Activated naive CD8-positive, alpha-beta T cell treated with anti-CD3 and anti-CD28 coated beads, Interleukin-2, amount 10 ng/mL, durations not matched to agents 7 days and 5 days (primary cell): ENCODE measurements at regions not wholly inside any gene's neighbourhood (a gene's known extent, or its start where the extent isn't known, plus 50 kb on each side); places are given as distances from the start of the nearest gene placed in this dataset.
"Not testable (repeated sequence)": the region's sequence is repeated elsewhere in the genome, so short reads cannot be mapped to it uniquely, and the experiment has no call there.

Source experiments
- ATAC-seq: fragments of 150-1000 bp; cut with Tn5 transposase; one replicate; pipeline ENCODE4 v1.10.0; 2021; ENCODE audit warnings: low read depth, moderate library complexity
- POLR2A ChIA-PET: fragments of 350-600 bp; sonication (Branson Sonifier 250); formaldehyde crosslinking; loops from one replicate; lab custom pipeline; 2021; ENCODE audit warnings: antibody characterized with exemption; lab: Charles Lee
- DNase-seq: peaks from one replicate; pipeline ENCODE4 v3.0.0; 2021
- H3K27ac Mint-ChIP-seq: one replicate; pipeline ENCODE4 v1.8.0; 2022; ENCODE audit warnings: mild to moderate bottlenecking, mixed read lengths
- H3K27me3 Mint-ChIP-seq: one replicate; pipeline ENCODE4 v1.8.0; 2022; ENCODE audit warnings: mild to moderate bottlenecking, moderate library complexity, mixed read lengths
- H3K36me3 Mint-ChIP-seq: one replicate; pipeline ENCODE4 v1.8.0; 2021; ENCODE audit warnings: mild to moderate bottlenecking, mixed read lengths
- H3K4me1 Mint-ChIP-seq: one replicate; pipeline ENCODE4 v1.8.0; 2021; ENCODE audit warnings: mixed read lengths
- H3K4me3 Mint-ChIP-seq: one replicate; pipeline ENCODE4 v1.8.0; 2022; ENCODE audit warnings: mild to moderate bottlenecking, moderate library complexity, mixed read lengths
- H3K9me3 Mint-ChIP-seq: one replicate; pipeline ENCODE4 v1.8.0; 2021; ENCODE audit warnings: mixed read lengths

DNA sequence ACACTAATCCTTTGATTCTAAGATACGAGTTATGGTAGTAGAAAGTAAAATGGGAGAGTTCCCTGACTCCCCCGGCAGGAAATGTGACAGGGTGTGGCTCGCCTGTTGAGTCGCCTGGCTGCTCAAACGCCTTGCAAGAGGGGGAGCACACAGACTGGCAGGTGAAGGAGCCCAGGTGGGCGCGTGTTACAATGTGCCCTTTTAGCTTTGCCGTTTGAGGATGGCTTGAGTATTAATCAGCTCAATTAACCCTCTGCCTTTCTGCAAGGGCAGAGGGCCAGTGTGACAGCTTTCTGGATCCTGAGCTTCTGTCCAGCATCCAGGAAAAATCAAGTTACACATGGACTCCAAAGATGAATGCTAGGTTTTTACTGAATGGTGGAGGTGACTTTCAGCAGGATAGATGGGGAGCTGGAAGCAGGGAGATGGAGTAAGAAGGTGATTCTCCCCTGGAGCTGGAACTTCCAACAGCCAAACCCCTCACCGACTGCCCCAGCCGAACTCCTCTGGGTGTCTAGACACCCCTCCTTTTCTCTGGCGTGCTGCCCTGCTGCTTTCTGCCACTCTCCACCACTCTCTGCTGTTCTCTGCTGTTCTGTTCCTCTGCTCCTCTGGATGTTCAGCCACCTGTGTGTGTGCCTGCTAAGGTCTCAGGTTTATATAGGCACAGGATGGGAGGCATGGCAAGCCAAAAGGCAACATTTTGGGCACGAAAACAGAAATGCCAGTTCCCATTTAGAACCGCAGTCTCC is 548.8 kb upstream of the KCND2 start:
- Mint-ChIP-seq H3K27me3 (no peaks in the 10 kb centered on the region), H3K9me3 (peaks cover 4% of the 10 kb centered on the region), H3K4me3 (no peak overlapping the region), H3K4me1 (no peaks in the 10 kb centered on the region), H3K36me3 (no peaks in the 10 kb centered on the region), H3K27ac (no peak overlapping the region)
- ATAC-seq = no peak
- POLR2A ChIA-PET = no interaction called here
- DNase-seq = no peak

DNA sequence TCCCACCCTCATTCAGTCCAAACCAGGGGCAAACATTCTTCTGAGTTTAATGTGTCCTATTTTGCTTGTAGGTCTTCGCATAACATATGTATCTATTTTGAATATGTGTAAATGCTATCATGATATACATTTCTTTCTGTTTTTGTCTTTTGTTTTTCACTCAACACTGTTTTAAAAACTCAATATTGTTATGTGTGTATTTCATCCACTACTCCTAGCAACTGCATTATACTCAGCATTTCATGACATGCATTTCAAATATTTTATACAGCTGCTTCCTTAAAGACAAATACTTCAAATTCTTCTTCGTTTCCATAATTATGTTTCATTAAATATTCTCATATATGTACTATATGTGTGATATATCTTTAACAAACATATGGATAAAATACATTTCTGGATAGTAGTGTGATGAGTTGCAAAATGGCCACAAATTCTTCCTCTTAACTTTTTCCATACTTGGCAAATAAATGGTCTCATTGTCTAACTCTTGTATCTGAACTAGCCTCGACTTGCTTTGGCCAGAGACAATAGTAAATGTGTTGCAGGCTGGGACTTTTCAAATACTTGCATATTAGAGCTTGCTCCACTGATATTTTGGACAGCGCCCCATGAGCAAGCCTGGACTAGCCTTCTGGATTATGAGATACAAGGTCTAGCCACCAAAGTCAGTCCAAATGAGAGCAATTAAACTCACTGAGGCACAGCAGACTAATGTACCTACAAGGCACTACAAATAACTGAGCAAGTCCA is 539.7 kb upstream of the KCND2 start:
- POLR2A ChIA-PET = no interaction called here
- ATAC-seq (no peak), DNase-seq (no peak)
- Mint-ChIP-seq H3K4me1 (no peaks in the 10 kb centered on the region), H3K36me3 (no peaks in the 10 kb centered on the region), H3K27me3 (no peaks in the 10 kb centered on the region), H3K27ac (no peak overlapping the region), H3K9me3 (no peaks in the 10 kb centered on the region), H3K4me3 (no peak overlapping the region)

DNA sequence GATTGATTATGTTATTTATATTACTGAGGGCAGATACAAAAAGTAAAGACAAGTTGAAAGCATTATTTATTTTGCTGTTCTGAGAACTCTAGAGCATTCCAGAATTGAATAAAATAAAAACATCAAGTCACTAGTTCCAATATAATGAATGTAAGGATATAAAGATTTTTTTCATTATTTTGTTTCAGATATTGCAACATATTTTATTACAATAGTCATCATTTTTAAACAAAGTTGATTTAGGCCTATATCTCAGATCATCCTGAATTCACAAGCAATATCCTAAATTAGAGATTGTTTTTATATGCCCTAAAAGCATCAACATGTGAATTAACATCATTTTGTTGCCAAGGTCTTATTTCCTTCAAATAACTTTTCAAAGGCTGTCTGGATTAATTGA is 535.6 kb upstream of the KCND2 start:
- DNase-seq (no peak), ATAC-seq (no peak)
- Mint-ChIP-seq H3K36me3 (no peaks in the 10 kb centered on the region), H3K4me1 (no peaks in the 10 kb centered on the region), H3K27me3 (no peaks in the 10 kb centered on the region), H3K27ac (no peak overlapping the region), H3K4me3 (no peak overlapping the region), H3K9me3 (no peaks in the 10 kb centered on the region)
- POLR2A ChIA-PET = no interaction called here

DNA sequence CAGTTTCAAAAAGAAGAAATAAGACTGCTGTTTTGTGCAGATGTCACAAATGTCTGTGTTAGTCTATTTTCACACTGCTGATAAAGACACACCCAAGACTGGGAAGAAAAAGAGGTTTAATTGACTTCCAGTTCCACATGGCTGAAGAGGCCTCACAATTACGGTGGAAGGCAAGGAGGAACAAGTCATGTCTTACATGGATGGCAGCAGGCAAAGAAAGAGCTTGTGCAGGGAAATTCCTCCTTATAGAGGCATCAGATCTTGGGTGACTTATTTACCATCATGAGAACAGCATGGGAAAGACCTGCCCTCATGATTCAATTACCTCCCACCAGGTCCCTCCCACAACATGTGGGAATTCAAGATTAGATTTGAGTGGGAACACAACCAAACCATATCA is 527.7 kb upstream of the KCND2 start:
- H3K4me1 Mint-ChIP-seq, H3K9me3 Mint-ChIP-seq, POLR2A ChIA-PET, ATAC-seq, H3K36me3 Mint-ChIP-seq, H3K4me3 Mint-ChIP-seq, H3K27ac Mint-ChIP-seq, DNase-seq, H3K27me3 Mint-ChIP-seq: not testable (repeated sequence)

DNA sequence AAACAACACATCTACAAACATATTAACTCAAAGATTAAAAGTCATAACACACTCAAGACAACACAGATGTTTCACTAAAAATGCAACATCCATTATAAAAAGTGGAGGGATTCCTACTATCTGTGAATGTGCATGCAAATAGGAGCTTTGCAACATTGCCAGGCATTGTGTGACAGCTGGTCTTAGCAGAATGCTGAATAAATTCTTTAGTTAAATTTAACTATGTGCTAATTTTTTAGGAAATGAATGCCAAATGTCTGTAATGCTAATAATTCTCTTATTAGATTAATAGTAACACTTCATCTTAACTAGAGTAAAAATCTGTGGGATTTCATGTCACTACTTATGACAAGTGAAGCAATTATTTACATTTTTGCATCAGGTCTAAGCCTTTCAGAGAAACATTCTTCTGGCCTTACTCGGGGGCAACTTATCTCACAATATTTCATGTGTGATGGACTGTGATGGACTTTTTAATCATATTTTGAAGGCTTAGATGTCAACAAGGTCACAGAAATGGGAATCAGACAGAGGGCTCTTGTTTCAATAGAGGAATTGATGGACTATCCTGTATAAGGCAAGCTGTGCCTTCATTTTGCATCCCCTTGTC is 524.6 kb upstream of the KCND2 start:
- H3K4me3 Mint-ChIP-seq = no peak overlapping the region
- H3K27ac Mint-ChIP-seq = no peak overlapping the region
- ATAC-seq = no peak
- H3K36me3 Mint-ChIP-seq = no peaks in the 10 kb centered on the region
- no peaks in the 10 kb centered on the region for H3K9me3 Mint-ChIP-seq
- no peaks in the 10 kb centered on the region for H3K27me3 Mint-ChIP-seq
- no peaks in the 10 kb centered on the region for H3K4me1 Mint-ChIP-seq
- DNase-seq = no peak
- POLR2A ChIA-PET = no interaction called here

DNA sequence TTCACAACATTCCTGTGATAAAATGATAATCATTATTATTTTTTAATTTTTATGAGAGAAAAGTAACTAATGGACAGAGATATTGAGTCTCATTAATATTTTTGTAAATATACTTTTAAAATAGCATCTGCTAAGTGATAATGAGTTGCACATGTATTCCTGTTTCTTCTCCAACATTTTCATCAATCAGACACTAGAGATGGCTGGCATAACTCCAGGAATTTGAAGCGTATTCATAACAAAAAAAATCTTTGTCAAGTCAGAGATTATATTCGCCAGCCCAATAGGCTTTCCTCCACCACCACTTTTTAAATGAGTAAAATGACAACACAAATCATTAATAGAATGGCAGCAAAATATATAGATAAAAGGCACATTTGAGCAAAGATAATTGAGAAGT is 524.0 kb upstream of the KCND2 start:
- Mint-ChIP-seq H3K36me3 (no peaks in the 10 kb centered on the region), H3K27ac (no peak overlapping the region), H3K4me3 (no peak overlapping the region), H3K9me3 (no peaks in the 10 kb centered on the region), H3K4me1 (no peaks in the 10 kb centered on the region), H3K27me3 (no peaks in the 10 kb centered on the region)
- POLR2A ChIA-PET = no interaction called here
- DNase-seq (no peak), ATAC-seq (no peak)

DNA sequence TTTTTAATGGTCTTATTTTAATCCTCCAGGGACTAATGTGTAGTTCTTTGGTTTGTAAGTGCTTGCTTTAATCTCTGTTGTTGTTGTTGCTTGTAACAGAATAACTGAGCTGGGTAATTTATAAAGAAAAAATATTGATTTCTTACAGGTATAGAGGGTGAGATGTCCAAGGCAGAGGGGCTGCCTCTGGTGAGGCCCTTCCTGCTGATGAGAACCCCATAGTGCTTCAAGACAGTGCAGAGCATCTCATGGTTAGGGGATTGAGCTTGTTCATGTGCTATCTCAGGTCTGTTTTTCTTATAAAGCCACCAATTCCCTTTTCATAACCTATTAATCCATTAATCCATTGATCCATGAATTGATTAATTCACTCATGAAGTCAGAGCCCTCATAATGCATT is 516.3 kb upstream of the KCND2 start:
- no peak for ATAC-seq
- H3K36me3 Mint-ChIP-seq = no peaks in the 10 kb centered on the region
- H3K4me3 Mint-ChIP-seq = no peak overlapping the region
- POLR2A ChIA-PET = no interaction called here
- no peaks in the 10 kb centered on the region for H3K4me1 Mint-ChIP-seq
- H3K27me3 Mint-ChIP-seq = no peaks in the 10 kb centered on the region
- H3K9me3 Mint-ChIP-seq = peaks cover 2% of the 10 kb centered on the region
- no peak for DNase-seq
- no peak overlapping the region for H3K27ac Mint-ChIP-seq

DNA sequence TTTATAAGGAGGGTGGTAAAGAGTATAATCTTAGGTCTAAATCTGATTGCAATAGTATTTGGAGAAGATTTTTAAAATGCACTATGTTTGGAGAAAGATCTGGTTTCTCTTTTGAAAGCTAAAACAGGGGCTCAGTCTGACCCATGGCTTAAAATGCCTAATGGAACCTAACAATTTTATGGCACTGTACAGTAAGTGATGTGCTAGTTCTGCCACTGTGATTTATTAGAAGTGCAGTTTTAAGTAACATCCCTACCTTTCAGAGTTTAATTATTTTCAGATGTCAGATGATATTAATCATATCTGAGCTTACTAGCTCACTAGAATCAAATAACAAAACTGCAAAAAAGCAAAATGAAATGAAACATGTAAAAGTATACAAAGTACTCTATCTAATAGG is 514.7 kb upstream of the KCND2 start:
- no peak overlapping the region for H3K4me3 Mint-ChIP-seq
- no peaks in the 10 kb centered on the region for H3K4me1 Mint-ChIP-seq
- no peaks in the 10 kb centered on the region for H3K36me3 Mint-ChIP-seq
- DNase-seq = no peak
- ATAC-seq = no peak
- no peak overlapping the region for H3K27ac Mint-ChIP-seq
- POLR2A ChIA-PET = no interaction called here
- H3K27me3 Mint-ChIP-seq = no peaks in the 10 kb centered on the region
- H3K9me3 Mint-ChIP-seq = peaks cover 2% of the 10 kb centered on the region

DNA sequence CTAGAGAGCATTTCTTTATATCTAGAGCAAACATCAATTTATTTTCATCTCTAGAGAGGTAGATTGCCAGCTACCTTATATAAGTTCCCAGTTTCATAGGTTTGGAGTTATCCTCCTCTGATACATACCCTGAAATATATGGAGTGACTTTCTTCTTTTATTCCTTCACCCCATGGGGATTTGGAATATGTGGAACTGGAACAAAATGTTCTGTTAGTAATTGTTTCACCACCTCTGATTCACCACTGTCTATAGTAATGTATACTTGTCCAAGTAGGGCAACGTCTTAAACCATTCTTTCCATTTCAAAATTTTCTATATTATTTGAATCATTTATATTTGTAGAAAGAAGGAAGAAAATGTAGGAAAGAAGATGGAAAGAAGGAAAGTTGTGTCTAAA is 511.2 kb upstream of the KCND2 start:
- no peak overlapping the region for H3K27ac Mint-ChIP-seq
- H3K9me3 Mint-ChIP-seq = peaks cover 4% of the 10 kb centered on the region
- H3K4me1 Mint-ChIP-seq = no peaks in the 10 kb centered on the region
- DNase-seq (no peak), ATAC-seq (no peak)
- no peaks in the 10 kb centered on the region for H3K36me3 Mint-ChIP-seq
- POLR2A ChIA-PET = no interaction called here
- H3K27me3 Mint-ChIP-seq = no peaks in the 10 kb centered on the region
- H3K4me3 Mint-ChIP-seq = no peak overlapping the region

DNA sequence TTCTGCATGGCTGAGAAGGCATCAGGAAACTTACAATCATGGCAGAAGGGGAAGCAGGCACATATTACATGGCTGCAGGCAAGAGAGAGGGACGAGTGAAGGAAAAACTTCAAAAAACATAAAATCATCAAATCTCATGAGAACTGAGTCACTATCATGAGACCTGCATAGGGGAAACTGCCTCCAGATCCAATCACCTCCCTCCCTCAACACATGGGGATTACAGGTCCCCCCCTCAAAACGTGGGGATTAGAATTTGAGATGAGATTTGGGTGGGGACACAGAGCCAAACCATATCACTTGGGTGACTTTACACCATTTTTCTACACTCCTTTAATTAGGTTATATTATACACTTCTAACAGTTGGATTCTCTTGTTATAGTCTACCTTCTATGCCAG is 490.7 kb upstream of the KCND2 start:
- H3K4me1 Mint-ChIP-seq = no peaks in the 10 kb centered on the region
- peaks cover 3% of the 10 kb centered on the region for H3K9me3 Mint-ChIP-seq
- H3K27me3 Mint-ChIP-seq = no peaks in the 10 kb centered on the region
- no peak overlapping the region for H3K4me3 Mint-ChIP-seq
- POLR2A ChIA-PET = no interaction called here
- no peak for DNase-seq
- H3K36me3 Mint-ChIP-seq = no peaks in the 10 kb centered on the region
- no peak for ATAC-seq
- H3K27ac Mint-ChIP-seq = no peak overlapping the region

DNA sequence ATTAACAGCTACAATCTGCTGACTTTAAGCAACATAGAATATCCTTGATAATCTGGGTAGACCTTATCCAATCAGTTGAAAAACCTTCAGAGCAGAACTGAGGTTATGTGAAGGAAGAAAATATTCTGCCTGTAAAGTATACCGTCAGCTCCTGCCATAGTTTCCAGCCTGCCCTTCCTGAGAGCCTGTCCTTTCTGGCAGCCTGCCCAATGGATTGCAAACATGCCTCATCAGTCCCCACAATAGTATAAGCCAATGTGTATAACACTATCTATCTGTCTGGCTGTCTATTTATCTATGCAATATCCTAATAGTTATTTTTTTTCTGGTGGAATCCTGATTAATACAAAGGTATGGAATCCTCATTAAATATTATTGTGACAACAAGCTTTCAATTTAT is 489.2 kb upstream of the KCND2 start:
- H3K4me1 Mint-ChIP-seq = no peaks in the 10 kb centered on the region
- H3K27ac Mint-ChIP-seq = no peak overlapping the region
- H3K9me3 Mint-ChIP-seq = no peaks in the 10 kb centered on the region
- H3K4me3 Mint-ChIP-seq = no peak overlapping the region
- H3K27me3 Mint-ChIP-seq = no peaks in the 10 kb centered on the region
- ATAC-seq (no peak), DNase-seq (no peak)
- H3K36me3 Mint-ChIP-seq = no peaks in the 10 kb centered on the region
- POLR2A ChIA-PET = no interaction called here

DNA sequence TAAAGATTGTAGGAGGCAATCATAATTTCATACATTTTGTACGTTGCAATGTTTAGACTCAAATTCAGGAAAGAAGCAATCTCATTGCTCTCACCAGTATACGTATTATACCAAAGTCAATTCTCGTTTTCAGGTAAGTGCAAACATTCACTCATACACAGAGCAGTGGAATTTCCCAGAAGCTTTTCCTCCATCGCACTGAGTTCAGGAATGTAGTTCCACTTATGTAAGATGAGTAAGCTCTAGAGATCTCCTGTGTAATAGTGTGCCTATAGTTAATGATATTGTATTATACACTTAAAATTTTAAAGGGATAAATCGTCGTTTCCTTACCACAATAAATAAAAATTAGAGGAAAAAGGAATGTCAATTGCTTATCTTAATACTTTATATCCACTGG is 470.8 kb upstream of the KCND2 start:
- DNase-seq = no peak
- no peaks in the 10 kb centered on the region for H3K27me3 Mint-ChIP-seq

DNA sequence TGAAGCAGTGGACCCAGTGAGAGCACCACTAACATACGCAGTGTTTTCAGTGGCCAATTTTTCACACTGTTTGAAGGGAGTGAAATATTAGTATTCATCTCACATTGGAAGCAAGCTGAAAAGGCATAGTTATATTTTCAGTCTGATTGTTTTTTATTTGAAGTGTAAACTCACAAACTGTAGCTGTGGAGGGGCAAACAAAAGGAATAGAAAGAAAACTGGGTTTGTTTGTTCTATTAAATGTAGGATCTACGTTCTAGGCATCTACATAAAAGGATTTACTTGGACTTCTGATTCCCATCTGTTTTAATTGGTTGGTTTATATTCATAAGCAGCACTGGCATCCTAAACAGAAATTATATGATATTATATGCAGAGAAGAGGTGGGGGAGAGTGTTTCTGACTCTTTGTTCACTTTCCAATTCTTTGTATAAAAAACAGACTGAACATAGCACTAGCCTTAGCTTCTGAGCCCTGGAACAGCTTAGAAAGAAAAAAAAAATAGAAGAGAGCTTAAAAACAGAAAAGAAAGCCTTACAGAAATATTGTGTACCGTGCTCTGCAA is 447.8 kb upstream of the KCND2 start:
- ATAC-seq = no peak
- H3K4me3 Mint-ChIP-seq = no peak overlapping the region
- H3K9me3 Mint-ChIP-seq = no peaks in the 10 kb centered on the region
- POLR2A ChIA-PET = no interaction called here
- no peaks in the 10 kb centered on the region for H3K4me1 Mint-ChIP-seq
- H3K36me3 Mint-ChIP-seq = no peaks in the 10 kb centered on the region
- no peaks in the 10 kb centered on the region for H3K27me3 Mint-ChIP-seq
- H3K27ac Mint-ChIP-seq = no peak overlapping the region
- no peak for DNase-seq

More for the DNA sequence above, 470.8 kb upstream of the KCND2 start:
- POLR2A ChIA-PET = no interaction called here
- no peaks in the 10 kb centered on the region for H3K4me1 Mint-ChIP-seq
- no peak for ATAC-seq
- H3K9me3 Mint-ChIP-seq = no peaks in the 10 kb centered on the region
- no peaks in the 10 kb centered on the region for H3K36me3 Mint-ChIP-seq
- no peak overlapping the region for H3K4me3 Mint-ChIP-seq
- no peak overlapping the region for H3K27ac Mint-ChIP-seq

DNA sequence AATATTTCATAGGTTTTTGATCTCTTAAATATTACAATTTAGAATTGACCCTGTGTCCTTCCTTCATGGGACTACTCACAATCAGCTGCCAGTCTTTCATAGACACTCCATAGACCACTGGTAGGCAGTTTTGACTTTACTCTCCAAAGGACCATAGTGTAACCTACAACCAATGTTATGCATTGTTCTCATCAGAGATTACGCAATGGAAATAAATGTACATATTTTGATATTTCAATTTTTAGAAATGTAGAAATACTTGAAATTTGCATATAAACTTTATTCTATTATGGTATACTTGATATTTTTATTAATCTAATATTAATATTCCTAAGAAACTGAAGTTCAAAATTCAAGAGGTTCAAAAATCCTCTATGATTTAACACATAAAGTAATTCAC is 446.4 kb upstream of the KCND2 start:
- POLR2A ChIA-PET = no interaction called here
- ATAC-seq (no peak), DNase-seq (no peak)
- no peaks in the 10 kb centered on the region for H3K36me3 Mint-ChIP-seq
- no peaks in the 10 kb centered on the region for H3K4me1 Mint-ChIP-seq
- H3K27ac Mint-ChIP-seq = no peak overlapping the region
- H3K9me3 Mint-ChIP-seq = peaks cover 1% of the 10 kb centered on the region
- no peak overlapping the region for H3K4me3 Mint-ChIP-seq
- H3K27me3 Mint-ChIP-seq = no peaks in the 10 kb centered on the region
